ENCODE measurements at regions not wholly inside any gene's neighbourhood (a gene's known extent, or its start where the extent isn't known, plus 50 kb on each side); places are given as distances from the start of the nearest gene placed in this dataset.

- DNase-seq (ENCODE audit: low spot score): no peak
These were observed 103.3 kb upstream of the FAM9C start for GRCh38 chrX:13147733-13148132.

DNA sequence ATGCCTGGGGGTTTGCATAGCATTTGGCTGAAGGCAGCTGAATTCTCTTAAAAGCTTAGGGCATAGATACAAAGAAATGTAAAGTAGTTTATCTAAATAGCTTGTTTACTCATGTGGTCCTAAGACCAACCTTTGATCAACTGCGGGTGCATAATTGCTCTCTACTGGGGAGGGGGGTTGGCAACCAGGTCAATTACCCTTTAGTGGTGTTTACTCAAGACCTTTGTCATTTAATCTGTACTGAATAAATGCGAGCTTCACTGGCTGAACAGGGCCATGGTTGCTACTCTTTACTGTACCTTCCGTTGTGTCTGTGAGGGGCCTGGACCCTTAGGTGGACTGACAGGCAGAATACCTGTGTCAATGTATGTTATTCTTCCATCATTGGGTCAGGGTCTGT lies 102.7 kb upstream of the FAM9C start:
- no peak for DNase-seq (ENCODE audit: low spot score)

GRCh38 chrX:13144927-13145655 lies 100.7 kb upstream of the FAM9C start:
- no peak for DNase-seq (ENCODE audit: low spot score)

GRCh38 chrX:13142891-13143290 lies 98.5 kb upstream of the FAM9C start:
- peak; percentile 53 for DNase-seq (ENCODE audit: low spot score)

- DNase-seq (ENCODE audit: low spot score): no peak
These were observed 95.6 kb upstream of the FAM9C start for GRCh38 chrX:13140007-13140406.

DNA sequence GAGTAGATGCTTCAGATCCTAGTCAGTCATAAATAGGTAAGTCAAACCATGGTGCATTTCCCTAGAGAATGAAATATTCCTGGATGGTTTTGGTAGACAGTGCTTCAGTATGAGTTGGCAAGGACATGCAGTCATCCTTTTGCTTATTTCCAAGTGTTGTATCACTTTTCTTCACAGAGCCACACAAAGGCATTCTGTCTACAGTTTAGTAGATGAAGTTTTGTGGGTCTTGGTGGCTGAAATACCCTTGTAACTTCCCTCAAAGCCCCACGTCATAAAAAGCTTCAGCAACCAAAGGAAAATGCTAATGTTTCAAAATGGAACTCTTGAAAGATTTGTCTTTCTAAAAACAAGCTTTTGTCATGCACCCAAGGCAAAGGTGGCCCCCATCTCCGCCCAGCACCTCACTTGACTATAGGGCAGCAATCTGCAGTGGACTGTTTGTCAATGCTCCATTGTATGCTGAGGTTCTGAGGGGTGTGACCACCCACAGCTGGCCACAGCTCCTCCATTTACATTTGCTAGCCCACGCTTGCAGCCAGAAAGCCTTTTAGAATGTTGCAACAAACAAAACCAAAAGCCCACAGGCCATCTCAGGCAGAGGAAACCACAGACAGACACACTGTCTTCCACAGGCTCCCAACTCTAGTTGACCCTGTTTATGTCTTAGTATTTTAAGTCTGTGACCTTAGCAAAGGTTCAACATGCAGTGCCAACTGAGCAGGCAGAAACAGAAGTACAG lies 87.1 kb upstream of the FAM9C start:
- DNase-seq (ENCODE audit: low spot score): no peak

DNA sequence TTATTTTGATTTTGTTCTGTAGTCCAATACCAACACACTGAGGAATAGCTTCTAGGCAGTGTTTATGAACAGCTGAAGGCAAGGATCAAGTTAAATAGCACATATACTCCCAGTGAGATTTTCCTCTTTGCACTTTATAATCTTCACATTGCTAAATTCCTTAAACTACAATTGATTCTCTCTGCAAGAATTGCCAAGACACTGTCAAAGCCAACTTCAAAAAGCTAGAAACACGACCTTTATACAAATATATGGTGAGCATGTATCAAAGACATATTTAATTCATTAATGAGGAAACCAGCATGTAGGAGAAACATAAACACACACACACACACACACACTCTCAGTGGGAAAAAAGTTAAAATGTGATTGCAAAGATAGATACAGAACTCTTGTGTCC lies 86.4 kb upstream of the FAM9C start:
- no peak for DNase-seq (ENCODE audit: low spot score)

DNA sequence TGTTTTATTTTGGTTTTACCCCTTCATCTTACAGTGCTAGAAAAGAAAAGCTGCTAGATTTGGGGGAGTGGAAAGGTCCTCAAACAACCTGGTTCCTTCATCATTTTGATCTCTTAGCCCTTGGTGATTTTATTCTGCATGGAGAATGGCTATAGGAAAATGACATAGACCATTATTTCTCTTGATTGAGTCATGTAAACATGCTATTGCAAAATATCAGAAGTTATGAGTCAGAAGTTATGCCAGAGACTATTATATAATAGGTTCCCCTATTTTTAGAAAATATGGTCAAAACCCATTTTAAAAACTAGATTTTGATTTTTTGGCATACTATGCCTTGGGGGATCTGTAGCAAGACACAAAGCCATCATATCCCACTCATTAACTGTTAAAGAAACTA lies 83.7 kb upstream of the FAM9C start:
- DNase-seq (ENCODE audit: low spot score): peak; percentile 26

- DNase-seq (ENCODE audit: low spot score): no peak
These were observed 82.4 kb upstream of the FAM9C start for GRCh38 chrX:13126775-13127174.

DNA sequence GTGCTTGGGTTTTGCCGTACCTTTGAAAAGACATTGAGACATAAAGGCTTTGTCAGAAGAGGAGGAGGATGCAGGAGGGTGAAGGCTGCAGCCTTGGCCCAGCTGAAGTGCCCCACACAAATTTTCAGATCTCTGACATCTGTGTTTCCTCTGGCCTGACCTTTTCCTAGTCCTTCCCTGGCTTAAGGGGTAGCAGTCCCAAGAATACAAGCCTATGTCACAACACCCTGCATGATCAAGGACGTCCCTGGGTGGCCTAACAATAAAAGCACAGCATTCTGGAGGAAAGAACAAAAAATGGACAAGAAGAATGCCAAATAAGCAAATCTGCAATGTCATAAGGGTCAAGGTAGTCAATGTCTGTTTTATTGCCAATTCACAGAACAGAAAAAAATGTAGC lies 80.8 kb upstream of the FAM9C start:
- DNase-seq (ENCODE audit: low spot score): no peak

GRCh38 chrX:13123857-13124345 lies 79.5 kb upstream of the FAM9C start:
- DNase-seq (ENCODE audit: low spot score): no peak

DNA sequence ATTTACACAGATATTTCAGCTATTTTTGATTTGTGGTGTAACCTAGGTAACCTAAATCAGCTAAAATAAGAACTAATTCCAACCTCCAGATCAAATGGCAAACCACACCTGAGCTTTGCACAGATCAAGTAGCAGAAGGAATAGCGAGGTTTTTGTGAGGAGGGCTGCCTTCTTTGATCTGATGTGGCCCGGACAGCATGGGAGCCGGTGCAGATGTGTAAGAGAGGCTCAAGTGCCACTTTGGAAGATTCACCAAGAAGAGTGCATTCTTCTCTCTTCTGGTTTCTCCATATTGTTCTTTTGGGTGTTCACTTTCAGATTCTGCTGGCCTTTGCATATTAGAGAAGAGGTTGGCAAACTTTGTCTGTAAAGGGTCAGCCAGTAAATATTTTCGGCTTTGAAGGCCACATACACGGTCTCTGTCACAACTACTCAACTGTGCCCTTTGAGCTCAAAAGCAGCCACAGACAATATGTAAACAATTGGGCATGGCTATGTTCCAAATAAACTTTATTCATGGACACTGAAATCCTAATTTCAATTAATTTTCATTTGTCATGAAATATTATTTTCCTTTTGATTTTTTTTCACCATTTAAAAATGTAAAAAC lies 78.9 kb upstream of the FAM9C start:
- DNase-seq (ENCODE audit: low spot score): no peak

DNA sequence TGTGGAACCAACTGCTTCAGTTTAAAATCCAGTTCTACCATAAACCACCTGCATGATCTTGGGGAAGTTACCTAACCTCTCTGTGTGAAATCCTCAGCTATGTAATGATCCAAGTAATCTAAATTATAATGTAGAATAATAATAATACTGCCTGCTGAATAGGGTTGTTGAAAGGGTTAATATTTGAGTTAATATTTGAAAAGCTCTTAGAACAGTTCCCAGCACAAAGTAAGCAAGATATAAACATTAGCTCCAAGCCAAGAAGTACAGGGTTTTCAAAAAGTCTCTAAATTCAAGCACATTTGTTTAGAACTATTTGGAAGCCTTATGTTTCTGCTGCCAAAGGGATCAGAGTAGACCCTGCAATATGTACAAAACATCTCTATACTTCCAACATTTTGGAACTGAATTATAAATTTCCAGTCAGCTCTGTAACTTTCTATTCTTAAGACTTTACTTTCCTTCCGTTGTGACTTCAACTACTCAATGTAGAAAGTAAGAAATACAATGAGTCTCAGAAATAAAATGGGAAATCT lies 76.7 kb upstream of the FAM9C start:
- no peak for DNase-seq (ENCODE audit: low spot score)

DNA sequence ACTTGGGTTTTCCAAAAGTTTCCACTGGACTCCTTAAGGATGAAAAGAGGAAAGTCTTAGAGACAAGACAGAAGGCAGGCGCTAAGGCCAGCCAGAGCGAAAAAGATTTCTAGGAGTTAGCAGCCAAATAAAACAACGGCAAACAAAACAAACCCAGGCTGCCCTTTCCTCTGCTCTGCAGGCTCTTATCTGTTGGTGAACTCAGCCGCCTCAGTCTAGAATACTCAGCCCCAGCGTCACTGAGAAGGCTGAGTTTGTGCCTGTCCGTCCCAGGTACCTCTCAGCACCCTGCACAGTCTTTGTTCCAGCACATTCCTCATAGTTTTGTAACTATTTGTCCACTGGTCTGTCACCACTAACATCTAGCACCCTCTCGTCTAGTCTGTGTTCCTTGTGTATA lies 75.6 kb upstream of the FAM9C start:
- no peak for DNase-seq (ENCODE audit: low spot score)

DNA sequence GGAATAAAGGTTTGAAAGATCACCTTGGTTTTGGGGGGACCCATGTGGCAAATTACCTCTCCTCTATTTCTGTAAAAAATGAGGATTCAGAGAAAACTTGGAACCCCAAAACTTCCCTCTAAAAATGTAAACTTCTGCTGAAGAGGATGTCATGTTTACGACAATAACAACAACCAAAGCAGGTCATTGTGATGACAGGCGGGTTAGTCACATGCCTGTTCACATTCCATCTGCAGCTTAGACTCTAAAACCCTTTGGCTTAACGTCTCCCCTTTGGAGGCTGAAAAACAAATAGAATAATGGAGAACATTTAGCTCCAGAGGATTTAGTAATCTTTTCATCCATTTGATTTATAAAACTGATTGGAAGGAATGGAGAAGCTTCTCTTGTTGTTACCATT lies 75.0 kb upstream of the FAM9C start:
- DNase-seq (ENCODE audit: low spot score): no peak

DNA sequence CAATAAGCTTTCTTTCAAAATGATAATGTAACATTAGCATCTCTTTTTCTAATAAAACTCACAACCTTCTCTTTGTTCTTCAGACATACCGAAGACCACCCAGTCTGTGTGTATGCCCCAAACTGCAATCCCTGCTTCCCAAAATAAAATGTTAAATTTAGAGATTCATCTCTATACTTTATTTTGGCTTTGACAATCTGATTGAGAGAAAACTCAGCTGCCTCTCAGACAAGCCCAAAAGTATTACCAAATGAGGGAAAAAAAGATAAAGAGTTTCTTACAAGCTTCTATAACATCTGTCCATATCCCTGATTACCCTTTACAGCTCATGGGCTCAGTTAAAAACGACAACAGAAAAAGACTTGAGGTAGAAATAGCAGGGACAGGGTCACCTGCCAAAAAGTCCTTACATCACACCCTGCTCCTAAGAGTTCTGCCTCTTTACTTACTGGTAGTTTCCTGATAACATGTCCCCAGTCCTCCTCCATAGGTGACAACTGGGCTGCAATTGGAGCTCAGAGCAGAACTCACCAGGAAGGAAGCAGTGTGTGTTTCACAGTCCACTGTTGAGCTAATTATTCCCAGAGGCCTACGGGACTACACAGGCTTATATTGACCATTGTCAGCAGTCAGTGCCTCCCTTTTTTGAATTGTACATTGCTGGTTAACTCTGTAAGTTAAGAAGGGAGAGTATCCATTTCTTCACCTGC lies 70.9 kb upstream of the FAM9C start:
- no peak for DNase-seq (ENCODE audit: low spot score)

DNA sequence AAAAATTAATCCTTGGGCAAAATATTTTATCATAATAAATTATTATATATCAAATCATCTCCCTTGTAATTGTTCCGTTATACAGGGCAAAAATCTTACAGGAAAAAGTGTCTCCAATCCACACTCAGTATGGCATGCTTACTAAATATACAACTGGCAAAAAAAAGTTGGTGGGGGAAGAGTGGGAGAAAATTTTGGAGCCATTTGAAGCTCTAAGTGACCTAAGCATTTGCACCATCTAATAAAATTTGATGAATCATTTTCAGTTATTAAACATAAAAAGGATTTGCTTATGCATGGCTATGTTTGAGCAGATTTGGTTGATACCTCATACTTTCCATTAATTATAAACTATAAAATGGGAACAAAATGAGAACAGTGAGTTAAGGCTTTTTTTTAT lies 68.1 kb upstream of the FAM9C start:
- no peak for DNase-seq (ENCODE audit: low spot score)

DNA sequence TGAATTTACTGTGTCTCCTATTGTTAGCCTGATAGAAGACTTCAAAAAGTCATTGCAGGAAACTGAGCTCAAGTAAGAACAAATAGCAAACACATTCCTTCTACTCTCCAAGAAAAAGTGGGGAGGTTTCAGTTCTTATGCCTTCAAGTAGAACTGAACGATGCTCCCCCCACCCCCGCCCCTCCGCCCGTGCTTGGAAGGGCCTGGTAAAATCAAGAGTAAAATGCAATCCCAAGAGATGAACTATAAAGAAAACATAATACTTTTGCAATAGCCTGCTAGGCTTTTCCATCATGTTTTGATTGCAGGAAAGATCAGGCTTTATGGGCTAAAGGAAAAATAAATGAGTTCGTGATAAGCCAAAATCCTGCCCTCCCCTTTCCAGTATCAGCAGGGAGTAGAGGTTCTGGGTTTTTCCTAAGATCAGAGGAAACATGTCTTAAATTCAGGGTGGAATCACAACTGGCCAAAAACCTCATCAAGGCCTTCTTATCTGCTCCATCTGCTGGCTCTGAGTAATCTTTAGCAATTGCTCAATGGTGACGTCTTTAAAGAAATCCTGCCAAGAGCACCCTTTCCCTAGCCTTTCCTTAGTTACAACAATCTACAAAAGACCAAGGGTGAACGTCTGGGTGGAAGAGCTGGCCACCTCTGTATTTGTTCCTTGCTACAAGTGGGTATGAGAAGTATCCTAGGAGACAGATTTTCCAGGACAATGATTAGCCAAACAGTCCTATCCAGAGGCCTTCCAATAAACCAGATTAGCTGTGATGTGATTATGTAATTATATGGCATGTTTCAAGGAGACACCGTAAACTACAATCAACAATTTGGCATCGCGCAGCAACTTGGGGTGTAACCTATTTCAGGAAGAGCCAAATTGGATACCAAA lies 66.3 kb upstream of the FAM9C start:
- DNase-seq (ENCODE audit: low spot score): peak; percentile 78

DNA sequence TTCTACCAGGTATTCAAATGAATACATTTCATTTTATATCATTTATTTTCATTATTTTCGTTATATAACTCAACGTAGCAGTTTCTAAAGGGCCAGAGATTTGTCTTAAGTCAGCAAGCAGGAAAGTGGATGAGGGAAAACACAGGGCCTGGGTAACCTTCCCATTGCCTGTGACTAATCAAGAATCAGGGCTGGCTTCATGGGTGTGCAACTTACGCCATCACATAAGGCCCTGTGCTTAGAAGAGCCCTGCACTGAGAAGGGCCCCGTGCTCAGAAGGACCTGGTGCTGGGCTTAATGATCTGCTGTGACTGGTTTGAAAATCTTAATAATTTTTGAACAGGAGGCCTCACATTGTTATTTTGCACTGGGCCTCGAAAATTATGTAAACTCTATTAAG lies 65.4 kb upstream of the FAM9C start:
- DNase-seq (ENCODE audit: low spot score): no peak

GRCh38 chrX:13103914-13104274 lies 59.5 kb upstream of the FAM9C start:
- DNase-seq (ENCODE audit: low spot score): no peak

- no peak for DNase-seq (ENCODE audit: low spot score)
These were observed 58.9 kb upstream of the FAM9C start for GRCh38 chrX:13103188-13103913.

All from LoVo (cell line).